ENCODE measurements at regions not wholly inside any gene's neighbourhood (a gene's known extent, or its start where the extent isn't known, plus 50 kb on each side); places are given as distances from the start of the nearest gene placed in this dataset.

- Histone ChIP-seq H3K9me1 (ENCODE audit: control insufficient read depth, extremely low read depth, insufficient read depth, low read length) (no peaks in the 10 kb centered on the region), H3K4me3 (ENCODE audit: control insufficient read depth in 2 of 3, extremely low read depth in 1 of 3, insufficient read depth in 2 of 3, low read depth in 1 of 3, low read length in 3 of 3) (no peak overlapping the region), H4K20me1 (ENCODE audit: control insufficient read depth, extremely low read depth, insufficient read depth, low read length) (no peaks in the 10 kb centered on the region), H2AFZ (ENCODE audit: control insufficient read depth, low read length) (no peak overlapping the region), H3K36me3 (ENCODE audit: control insufficient read depth in 2 of 2, extremely low read depth in 1 of 2, insufficient read depth in 2 of 2, low read length in 2 of 2) (no peaks in the 10 kb centered on the region), H3K27ac (ENCODE audit: control insufficient read depth, insufficient read depth, low read length) (peak overlapping the region; percentile 70), H3K79me2 (ENCODE audit: control insufficient read depth, insufficient read depth, low read length) (no peaks in the 10 kb centered on the region), H3K4me2 (ENCODE audit: control insufficient read depth, extremely low read depth, insufficient read depth, low read depth, low read length) (peak overlapping the region; percentile 59), H3K4me1 (ENCODE audit: control insufficient read depth, extremely low read depth, insufficient read depth, low read length) (peaks cover 25% of the 10 kb centered on the region), H3K9ac (ENCODE audit: control insufficient read depth, extremely low read depth, insufficient read depth, low read length) (no peak overlapping the region), H3K9me3 (ENCODE audit: control insufficient read depth, low read depth, low read length) (peaks cover 2% of the 10 kb centered on the region), H3K27me3 (ENCODE audit: control insufficient read depth, extremely low read depth, insufficient read depth, low read length) (no peaks in the 10 kb centered on the region)
- DNase-seq (ENCODE audit: low read depth, low spot score) (no peak), FAIRE-seq (no peak)
- TF ChIP-seq CTCF (optimal IDR thresholded peaks at IDR 0.05 in 1 of 3, IDR thresholded peaks at IDR 0.05 in 1 of 3, conservative IDR thresholded peaks at IDR 0.05 in 1 of 3; ENCODE audit: extremely low read depth in 1 of 3, insufficient read depth in 2 of 3, low read length in 3 of 3) (no peak), EZH2 (IDR thresholded peaks at IDR 0.05; ENCODE audit: low read length) (no peak)
- dilution Hi-C loops (cut with MboI; ENCODE audit: extremely low pct_ligation_motif_present, low sequenced_read_pairs): no loop called here
Measured at GRCh38 chrX:14357314-14357713, 172.0 kb upstream of the GLRA2 start.

GRCh38 chrX:14356401-14356800 lies 172.9 kb upstream of the GLRA2 start:
- no peak overlapping the region for H3K4me3 ChIP-seq (ENCODE audit: control insufficient read depth in 2 of 3, extremely low read depth in 1 of 3, insufficient read depth in 2 of 3, low read depth in 1 of 3, low read length in 3 of 3)
- H3K36me3 ChIP-seq (ENCODE audit: control insufficient read depth in 2 of 2, extremely low read depth in 1 of 2, insufficient read depth in 2 of 2, low read length in 2 of 2): no peaks in the 10 kb centered on the region
- no peak overlapping the region for H3K9ac ChIP-seq (ENCODE audit: control insufficient read depth, extremely low read depth, insufficient read depth, low read length)
- H4K20me1 ChIP-seq (ENCODE audit: control insufficient read depth, extremely low read depth, insufficient read depth, low read length): no peaks in the 10 kb centered on the region
- no peaks in the 10 kb centered on the region for H3K9me1 ChIP-seq (ENCODE audit: control insufficient read depth, extremely low read depth, insufficient read depth, low read length)
- FAIRE-seq: no peak
- peak overlapping the region; percentile 70 for H3K27ac ChIP-seq (ENCODE audit: control insufficient read depth, insufficient read depth, low read length)
- peaks cover 2% of the 10 kb centered on the region for H3K9me3 ChIP-seq (ENCODE audit: control insufficient read depth, low read depth, low read length)
- TF ChIP-seq CTCF (optimal IDR thresholded peaks at IDR 0.05 in 1 of 3, IDR thresholded peaks at IDR 0.05 in 1 of 3, conservative IDR thresholded peaks at IDR 0.05 in 1 of 3; ENCODE audit: extremely low read depth in 1 of 3, insufficient read depth in 2 of 3, low read length in 3 of 3) (no peak), EZH2 (IDR thresholded peaks at IDR 0.05; ENCODE audit: low read length) (no peak)
- H3K27me3 ChIP-seq (ENCODE audit: control insufficient read depth, extremely low read depth, insufficient read depth, low read length): no peaks in the 10 kb centered on the region
- H3K4me1 ChIP-seq (ENCODE audit: control insufficient read depth, extremely low read depth, insufficient read depth, low read length): peaks cover 25% of the 10 kb centered on the region
- no peak overlapping the region for H2AFZ ChIP-seq (ENCODE audit: control insufficient read depth, low read length)
- DNase-seq (ENCODE audit: low read depth, low spot score): no peak
- dilution Hi-C loops (cut with MboI; ENCODE audit: extremely low pct_ligation_motif_present, low sequenced_read_pairs): no loop called here
- no peaks in the 10 kb centered on the region for H3K79me2 ChIP-seq (ENCODE audit: control insufficient read depth, insufficient read depth, low read length)
- H3K4me2 ChIP-seq (ENCODE audit: control insufficient read depth, extremely low read depth, insufficient read depth, low read depth, low read length): peak overlapping the region; percentile 59
